GM12878 (cell line): ENCODE measurements at regions not wholly inside any gene's neighbourhood (a gene's known extent, or its start where the extent isn't known, plus 50 kb on each side); places are given as distances from the start of the nearest gene placed in this dataset.

Source experiments
- ATAC-seq: fragments of 200-7000 bp; cut with Tn5 transposase; 3 replicates; pipeline ENCODE4 v1.9.1; 2020; ENCODE audit warnings: mild to moderate bottlenecking, moderate library complexity
- BruUV-seq: library from RNA; stranded (reverse); fragments of 400-500 nt; replicated peaks from 2 replicates; lab custom pipeline; 2021; lab: Mats Ljungman, UMichigan
- CTCF ChIA-PET: fragments of 300-600 bp; sonication (Branson Sonifier 250); formaldehyde crosslinking; extraction: SDS; loops from one replicate; lab custom pipeline; 2021; ENCODE audit warnings: inconsistent platforms; lab: Yijun Ruan, JAX
- POLR2A ChIA-PET: fragments of 350-600 bp; formaldehyde crosslinking; extraction: SDS; loops from one replicate; lab custom pipeline; 2021; ENCODE audit warnings: inconsistent platforms; lab: Charles Lee
- RAD21 ChIA-PET: fragments of 300-600 bp; sonication (Branson Sonifier 250); formaldehyde crosslinking; loops from one replicate; lab custom pipeline; 2023; ENCODE audit warnings: antibody characterized with exemption; ENCODE audit not compliant: unreplicated experiment; lab: Charles Lee
- SMC1A ChIA-PET: fragments of 300-600 bp; sonication (Branson Sonifier 250); formaldehyde crosslinking; loops from one replicate; lab custom pipeline; 2023; ENCODE audit not compliant: unreplicated experiment, uncharacterized antibody; lab: Charles Lee
- DNase-seq: peaks from one replicate; pipeline ENCODE4 v3.0.0-alpha.2; 2011; ENCODE audit warnings: low read depth, low spot score
- FAIRE-seq: peaks from 3 replicates; lab custom pipeline; 2011; peaks lifted over from hg19 to GRCh38; lab: Jason Lieb, UNC
- H2AFZ ChIP-seq: 2 replicates; pipeline ENCODE4 v1.6.0; 2011; ENCODE audit warnings: low read depth, low read length, control low read depth; ENCODE audit not compliant: control insufficient read depth
- H3K27ac ChIP-seq: 2 replicates; pipeline ENCODE4 v1.5.1; 2011; ENCODE audit warnings: control low read depth; ENCODE audit not compliant: control insufficient read depth, insufficient read depth
- H3K27me3 ChIP-seq, 2 experiments: replicated peaks in 1 of 2; 2 replicates each; pipeline versions ENCODE4 v1.6.0 to v1.6.1; 2011; ENCODE audit warnings: low read length in 1 of 2; ENCODE audit not compliant: control insufficient read depth in 2 of 2, insufficient read depth in 2 of 2
- H3K36me3 ChIP-seq, 2 experiments: 2 replicates each; pipeline ENCODE4 v1.5.1; 2011; ENCODE audit warnings: low read length in 1 of 2; ENCODE audit not compliant: control insufficient read depth in 2 of 2, insufficient read depth in 2 of 2
- H3K4me1 ChIP-seq: 2 replicates; pipeline ENCODE4 v1.6.1; 2011; ENCODE audit warnings: mild to moderate bottlenecking, low read length, moderate library complexity, mixed read lengths; ENCODE audit not compliant: control insufficient read depth, insufficient read depth
- H3K4me2 ChIP-seq: 2 replicates; pipeline ENCODE4 v1.6.0; 2011; ENCODE audit warnings: control low read depth; ENCODE audit not compliant: control insufficient read depth, insufficient read depth
- H3K4me3 ChIP-seq: fragments of 200-600 bp; sonication (generic); 2 replicates; pipeline ENCODE4 v1.5.1; 2016
- H3K79me2 ChIP-seq: 2 replicates; pipeline ENCODE4 v1.6.0; 2011; ENCODE audit warnings: low read length; ENCODE audit not compliant: control insufficient read depth, insufficient read depth
- H3K9ac ChIP-seq: 2 replicates; pipeline ENCODE4 v1.8.0; 2011; ENCODE audit warnings: low read length, control low read depth, mixed read lengths; ENCODE audit not compliant: control insufficient read depth, insufficient read depth
- H3K9me3 ChIP-seq: replicated peaks from 3 replicates; pipeline ENCODE4 v1.5.1; 2011; ENCODE audit warnings: mild to moderate bottlenecking, low read length; ENCODE audit not compliant: control insufficient read depth, insufficient read depth
- H4K20me1 ChIP-seq: 2 replicates; pipeline ENCODE4 v1.6.0; 2011; ENCODE audit not compliant: control insufficient read depth, insufficient read depth
- CBX3 ChIP-seq: fragments of 200-600 bp; sonication (generic); IDR thresholded peaks from 2 replicates; pipeline ENCODE4 v1.6.1; 2016; ENCODE audit warnings: low read depth, borderline replicate concordance
- CREB1 ChIP-seq: IDR thresholded peaks from 2 replicates; pipeline ENCODE4 v1.6.1; 2012; ENCODE audit warnings: low read depth, mild to moderate bottlenecking, inconsistent platforms
- CREM ChIP-seq: IDR thresholded peaks from 2 replicates; pipeline ENCODE4 v1.6.1; 2014; ENCODE audit warnings: antibody characterized with exemption, low read depth
- ETV6 ChIP-seq, 2 experiments: fragments of 450-650 bp in 1 of 2; IDR thresholded peaks in 1 of 2; conservative IDR thresholded peaks in 1 of 2; 2 replicates each; pipeline ENCODE4 v1.6.1; 2014; ENCODE audit warnings: antibody characterized with exemption in 1 of 2, borderline replicate concordance in 1 of 2, low read depth in 1 of 2, mild to moderate bottlenecking in 1 of 2, moderate library complexity in 1 of 2
- HSF1 ChIP-seq: fragments of 150-350 bp; IDR thresholded peaks from 2 replicates; pipeline ENCODE4 v1.6.1; 2014; ENCODE audit warnings: mild to moderate bottlenecking, low read depth, low read length
- NR2F1 ChIP-seq: fragments of 450-650 bp; conservative IDR thresholded peaks from 2 replicates; pipeline ENCODE4 v1.6.1; 2017; ENCODE audit warnings: mild to moderate bottlenecking
- PML ChIP-seq: IDR thresholded peaks from 2 replicates; pipeline ENCODE4 v1.6.1; 2012; ENCODE audit warnings: low read length, inconsistent platforms
- RELB ChIP-seq: fragments of 450-650 bp; IDR thresholded peaks from 2 replicates; pipeline ENCODE4 v1.6.1; 2017; ENCODE audit warnings: low read depth, mild to moderate bottlenecking, moderate library complexity
- ZBED1 ChIP-seq: IDR thresholded peaks from 2 replicates; pipeline ENCODE4 v1.6.1; 2016; ENCODE audit warnings: borderline replicate concordance
- WGBS: methylation state at CpG from one replicate; pipeline ENCODE4 v1.1.6; 2016; ENCODE audit warnings: low lambda C conversion rate; ENCODE audit not compliant: insufficient replicate concordance, insufficient coverage; ENCODE audit errors: missing lambda C conversion rate; 5-methylcytosine and 5-hydroxymethylcytosine counted together
- in situ Hi-C: fragments of 300-500 bp; cut with MboI; formaldehyde crosslinking; loops from 9 replicates; pipeline ENCODE4 v1.14.3; 2018; ENCODE audit warnings: mixed read lengths
- intact Hi-C: fragments of 100-400 bp; cut with micrococcal nuclease; formaldehyde crosslinking; loops from one replicate; pipeline ENCODE4 v1.14.2; 2022; ENCODE audit not compliant: unreplicated experiment

GRCh38 chr6:6772751-6773150, 184.2 kb downstream of the LY86 start (continued):
- TF ChIP-seq HSF1 (no peak), NR2F1 (no peak), CREB1 (no peak)

GRCh38 chr6:6775074-6775473, 186.6 kb downstream of the LY86 start:
- Histone ChIP-seq H3K9me3 (no peaks in the 10 kb centered on the region; the same call in 2 of the 3 replicates), H3K4me3 (no peak overlapping the region), H3K27ac (no peak overlapping the region), H3K4me2 (no peak overlapping the region)
- ChIA-PET POLR2A (no interaction called here), SMC1A (no interaction called here)
- in situ Hi-C loops: no loop called here
- no peak for TF ChIP-seq ZBED1
- TF ChIP-seq PML: no peak
- no peak for TF ChIP-seq CBX3
- TF ChIP-seq ETV6 (conservative IDR thresholded peaks at IDR 0.05 in 1 of 2, IDR thresholded peaks at IDR 0.05 in 1 of 2; ENCODE audit: borderline replicate concordance in 1 of 2, low read depth in 1 of 2): no peak
- TF ChIP-seq CREM: no peak
- TF ChIP-seq RELB: no peak
- TF ChIP-seq, all 136 proteins: peak for 0
- no peaks in the 10 kb centered on the region for H3K79me2 ChIP-seq
- no peaks in the 10 kb centered on the region for H3K4me1 ChIP-seq
- CTCF ChIA-PET: no interaction called here
- H3K27me3 ChIP-seq: peaks cover 0 to 5% of the 10 kb centered on the region in 2 experiments; a peak in 1 of 4 replicates
- 50% methylated on average over 3 of the region's 3 CpGs for WGBS
- intact Hi-C loops: no loop called here
- FAIRE-seq (no peak), ATAC-seq (no peak), DNase-seq (no peak)
- no peaks in the 10 kb centered on the region for H4K20me1 ChIP-seq
- BruUV-seq: no TSS peak
- RAD21 ChIA-PET: no interaction called here
- H3K9ac ChIP-seq: no peak overlapping the region
- no peak overlapping the region for H2AFZ ChIP-seq
- no peaks in the 10 kb centered on the region for H3K36me3 ChIP-seq
